ENCODE measurements at regions not wholly inside any gene's neighbourhood (a gene's known extent, or its start where the extent isn't known, plus 50 kb on each side); places are given as distances from the start of the nearest gene placed in this dataset.
"Not testable (repeated sequence)": the region's sequence is repeated elsewhere in the genome, so short reads cannot be mapped to it uniquely, and the experiment has no call there.

DNA sequence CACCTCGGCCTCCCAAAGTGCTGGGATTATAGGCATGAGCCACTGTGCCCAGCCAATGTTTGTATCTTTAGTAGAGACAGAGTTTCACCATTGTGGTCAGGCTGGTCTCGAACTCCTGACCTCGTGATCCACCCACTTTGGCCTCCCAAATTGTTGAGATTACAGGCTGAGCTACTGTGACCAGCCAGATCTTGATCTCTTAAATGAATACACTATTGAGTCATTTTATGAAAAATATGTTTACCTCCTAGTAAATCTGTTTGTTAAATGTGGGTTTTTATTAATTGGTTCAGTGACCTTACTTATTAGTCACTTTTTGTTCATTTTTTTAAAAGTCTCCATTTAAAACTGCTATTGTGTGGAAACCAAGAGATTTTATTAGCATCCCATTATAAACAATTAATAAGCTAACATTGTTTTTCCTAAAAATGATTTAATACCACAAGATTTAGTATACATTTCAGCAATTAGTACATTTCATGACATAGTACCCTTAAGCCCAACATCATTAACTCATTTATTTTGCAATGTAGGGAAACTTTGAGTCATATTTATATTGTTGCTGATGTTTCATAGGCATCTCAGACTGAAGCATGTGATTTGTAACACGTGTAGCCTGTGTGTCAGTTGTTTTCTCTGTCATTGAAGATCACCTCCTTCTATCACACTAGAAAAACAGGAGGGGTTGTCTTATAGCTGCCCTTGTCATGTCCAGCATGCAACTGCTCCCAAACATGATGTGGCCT, 261.2 kb downstream of the TAF11L14 start:
- DNase-seq, result peak; percentile 54

DNA sequence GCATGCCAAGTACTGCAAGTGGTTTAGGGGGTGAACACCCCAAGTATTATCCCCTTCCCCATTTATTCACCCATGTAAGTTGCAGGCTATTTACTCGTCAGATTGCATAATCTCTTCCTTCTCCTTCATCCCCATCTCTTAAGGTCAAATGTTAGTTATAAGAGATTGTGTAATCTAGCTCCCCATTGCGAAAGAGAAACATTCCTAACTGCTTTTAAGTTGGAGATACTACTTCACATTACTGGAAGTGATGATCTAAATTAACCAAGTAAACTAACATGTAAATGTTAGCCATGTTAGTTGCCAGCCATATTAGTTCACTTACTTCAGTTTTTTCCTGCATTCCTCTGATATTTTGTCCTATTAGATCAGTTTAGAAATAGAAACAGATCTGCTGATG, 262.3 kb downstream of the TAF11L14 start:
- peak; percentile 37 for DNase-seq

DNA sequence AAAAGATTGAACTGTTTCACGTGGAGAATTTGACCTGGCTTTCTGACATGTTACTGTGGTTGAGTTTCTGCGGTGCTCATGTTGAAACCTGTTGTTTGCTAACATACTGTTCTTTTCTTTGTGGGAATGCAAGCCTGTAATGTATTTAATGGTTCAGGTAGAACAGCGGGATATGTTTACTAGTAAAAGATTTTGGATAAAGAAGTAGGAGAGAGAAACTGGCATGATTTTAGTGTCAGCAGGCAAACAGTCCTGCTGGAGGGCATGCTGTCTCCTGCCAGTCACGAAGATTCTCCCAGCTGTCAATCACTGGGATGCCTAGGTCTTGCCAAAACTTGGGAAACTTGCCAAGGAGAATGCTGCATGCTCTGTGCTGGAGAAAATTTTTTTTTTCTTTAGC, 263.5 kb downstream of the TAF11L14 start:
- no peak for DNase-seq

DNA sequence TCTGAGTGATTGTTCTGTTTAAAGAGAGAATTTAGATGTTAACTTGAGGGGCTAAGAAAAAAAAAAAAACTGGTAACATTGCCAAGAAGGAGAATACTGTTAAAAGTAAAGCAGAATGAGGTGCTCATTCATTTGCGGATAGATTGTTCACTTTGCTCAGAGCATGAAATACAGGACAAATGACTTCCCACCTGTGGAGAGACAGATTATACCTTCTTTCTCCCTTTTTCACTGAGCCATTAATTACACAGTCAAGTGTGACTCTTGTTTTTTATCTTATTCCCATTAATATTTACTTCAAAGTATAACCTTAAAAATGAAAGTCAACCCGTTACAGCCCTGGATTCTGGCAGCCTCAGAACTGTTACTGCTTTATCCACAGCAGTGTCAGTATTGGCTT, 264.5 kb downstream of the TAF11L14 start:
- no peak for DNase-seq

DNA sequence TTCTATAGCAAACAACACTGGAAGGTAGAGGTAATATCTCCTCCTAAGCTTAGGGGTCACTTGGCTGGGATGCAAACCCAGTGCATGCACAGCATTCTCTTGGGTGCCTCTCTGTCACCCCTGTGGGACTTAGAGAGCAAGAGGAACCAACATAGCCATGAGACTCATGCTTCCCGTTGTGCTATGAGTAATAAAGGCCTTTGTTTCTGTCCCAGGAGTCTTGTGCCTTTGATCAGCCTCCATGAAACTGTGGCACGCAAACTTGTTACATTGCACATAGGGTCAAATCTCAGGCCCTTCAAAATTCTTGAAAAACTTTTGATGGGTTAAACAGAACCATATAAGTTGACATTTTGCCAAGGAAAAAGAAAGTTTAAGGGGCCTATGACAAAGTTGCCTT, 272.8 kb downstream of the TAF11L14 start:
- peak; percentile 58 for DNase-seq

DNA sequence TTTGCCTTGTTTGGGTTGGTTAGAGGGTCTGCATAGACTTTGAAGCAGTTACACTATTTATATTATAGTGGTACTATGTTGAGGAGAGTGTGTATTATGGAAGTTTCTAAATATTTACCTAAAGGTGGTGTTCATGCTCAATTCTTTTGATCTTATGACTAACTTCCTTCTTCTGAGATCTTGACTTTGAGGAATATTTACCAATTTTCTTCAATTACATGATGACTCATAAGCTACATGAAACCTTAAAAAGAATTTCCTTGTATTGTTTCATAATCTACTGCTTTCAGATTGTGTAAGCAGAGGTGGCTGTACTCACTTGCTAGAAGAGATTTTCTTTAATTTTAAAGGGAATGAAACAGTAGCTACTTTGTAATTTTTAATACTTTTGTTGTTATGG, 276.1 kb downstream of the TAF11L14 start:
- peak; percentile 90 for DNase-seq

DNA sequence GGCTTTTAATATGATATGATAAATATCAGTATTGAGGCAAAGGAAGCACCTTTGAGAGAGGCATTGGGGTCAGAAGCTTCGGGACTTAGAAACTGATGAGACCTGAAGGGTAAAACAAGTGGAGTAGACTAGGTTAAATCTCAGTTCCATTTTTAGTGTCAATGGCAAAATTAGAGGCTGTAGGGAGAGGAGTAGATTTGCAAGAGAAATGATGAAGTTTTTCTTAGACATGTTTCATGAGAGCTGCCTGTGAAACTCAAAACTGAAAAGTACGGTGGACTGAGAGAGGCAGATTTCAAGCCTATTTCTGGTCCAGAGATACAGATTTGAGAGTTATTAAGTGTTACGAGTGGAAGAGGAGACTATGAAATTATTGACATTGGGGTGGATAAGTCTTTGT, 278.5 kb downstream of the TAF11L14 start:
- no peak for DNase-seq

DNA sequence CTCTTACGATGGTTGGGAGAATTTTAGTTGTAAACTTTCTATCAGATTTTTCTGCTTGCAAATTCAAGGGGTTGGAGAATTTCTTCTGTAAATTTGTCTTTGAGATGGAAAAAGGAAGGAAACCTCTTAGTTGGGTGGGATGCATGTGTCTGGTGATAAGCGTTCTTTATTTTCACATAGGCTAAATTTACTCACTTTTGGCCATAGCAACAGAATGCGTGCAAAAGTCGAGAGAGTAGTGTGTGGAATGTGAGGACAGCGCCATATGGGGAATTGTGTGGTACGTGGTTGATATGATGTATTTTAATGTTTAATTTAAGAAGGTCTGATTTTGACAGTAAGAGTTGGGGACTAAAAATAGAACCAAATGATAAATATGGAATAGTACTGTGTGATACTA, 282.2 kb downstream of the TAF11L14 start:
- no peak for DNase-seq

DNA sequence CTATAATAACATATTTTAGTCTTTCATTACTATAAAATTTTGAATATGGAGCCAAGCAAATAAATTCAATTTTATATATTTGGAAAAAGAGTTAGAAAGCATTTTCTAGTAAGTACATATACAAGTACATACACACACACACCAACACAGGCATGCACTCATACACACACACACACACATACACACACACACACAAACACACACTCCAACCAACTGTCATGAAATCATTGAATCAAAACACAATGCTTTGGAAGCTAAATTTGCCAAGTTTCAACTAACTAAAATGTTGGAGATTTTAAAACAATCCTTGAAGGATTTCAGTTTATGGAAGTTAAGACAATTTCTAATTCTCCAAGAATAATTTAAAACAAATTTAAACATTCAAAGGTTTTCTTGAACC, 283.2 kb downstream of the TAF11L14 start:
- DNase-seq, result no peak

DNA sequence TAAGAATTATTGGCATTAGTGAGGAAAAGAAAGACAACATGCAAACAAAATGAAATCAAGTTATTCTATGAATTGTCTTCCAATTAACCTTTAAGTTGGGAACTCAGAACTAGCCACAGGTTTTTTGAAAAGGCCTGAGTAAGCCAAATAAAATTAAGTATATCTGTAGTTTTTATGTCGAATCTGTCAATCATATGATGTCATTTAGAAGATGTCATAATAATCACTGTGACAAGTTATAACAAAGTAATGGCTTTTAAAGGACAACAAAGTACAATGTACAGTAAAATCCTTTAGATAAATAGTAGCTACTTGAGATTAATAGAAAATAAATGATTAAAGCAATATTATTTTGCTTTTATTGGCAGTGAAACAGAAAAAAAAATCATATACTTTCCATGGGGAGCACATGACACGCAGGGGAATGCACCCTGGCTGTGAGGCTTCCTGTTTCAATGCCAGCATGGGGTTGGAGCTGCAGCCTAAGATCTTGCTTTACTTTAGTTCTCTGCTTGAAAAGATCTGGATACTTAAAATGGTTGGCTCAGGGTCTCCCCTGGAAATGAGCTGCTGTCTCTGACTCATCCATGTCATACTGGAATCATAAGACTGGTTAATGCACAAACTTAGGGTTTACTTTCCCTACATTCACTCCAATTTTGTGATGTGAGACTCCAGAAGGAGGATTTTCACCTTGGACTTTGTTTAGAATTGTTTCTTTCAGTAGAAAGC, 284.3 kb downstream of the TAF11L14 start:
- peak; percentile 74 for DNase-seq

DNA sequence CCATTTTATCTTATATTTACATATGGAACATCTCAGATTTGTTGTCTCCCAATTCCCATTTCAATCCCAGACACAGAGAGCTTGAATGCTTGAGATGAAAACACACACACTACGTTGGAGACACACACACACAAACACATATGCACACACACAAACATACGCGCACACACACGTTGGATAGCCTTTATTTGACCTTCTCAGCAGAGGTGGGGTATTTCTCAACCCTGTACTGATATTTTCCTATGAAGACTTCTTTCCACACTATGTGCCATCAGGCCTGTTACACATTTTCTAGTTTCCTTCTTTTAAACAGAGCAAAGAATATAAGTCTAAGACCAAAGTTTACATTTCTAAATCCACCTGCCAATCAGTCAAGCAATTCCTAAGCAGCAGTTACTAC, 291.0 kb downstream of the TAF11L14 start:
- no peak for DNase-seq

DNA sequence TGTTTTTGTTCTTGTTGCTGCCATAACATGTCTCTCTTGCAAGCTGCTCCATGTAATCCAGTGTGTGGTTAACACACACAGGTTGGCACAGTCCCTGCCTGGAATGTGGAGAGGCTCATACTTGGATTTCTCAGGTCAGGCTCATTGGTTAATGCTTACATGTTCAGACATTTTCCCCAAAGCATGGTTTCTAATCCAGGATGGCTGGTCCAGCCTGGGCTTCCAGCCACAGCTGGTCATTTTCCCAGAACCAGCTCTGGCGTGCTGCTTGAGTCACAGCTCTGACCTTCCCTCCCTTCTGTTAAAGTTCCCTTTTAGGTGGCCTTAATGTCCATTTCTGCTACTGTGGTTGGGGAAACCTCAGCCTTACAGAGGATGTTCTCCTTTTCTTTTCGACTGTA, 294.3 kb downstream of the TAF11L14 start:
- DNase-seq, result peak; percentile 86

DNA sequence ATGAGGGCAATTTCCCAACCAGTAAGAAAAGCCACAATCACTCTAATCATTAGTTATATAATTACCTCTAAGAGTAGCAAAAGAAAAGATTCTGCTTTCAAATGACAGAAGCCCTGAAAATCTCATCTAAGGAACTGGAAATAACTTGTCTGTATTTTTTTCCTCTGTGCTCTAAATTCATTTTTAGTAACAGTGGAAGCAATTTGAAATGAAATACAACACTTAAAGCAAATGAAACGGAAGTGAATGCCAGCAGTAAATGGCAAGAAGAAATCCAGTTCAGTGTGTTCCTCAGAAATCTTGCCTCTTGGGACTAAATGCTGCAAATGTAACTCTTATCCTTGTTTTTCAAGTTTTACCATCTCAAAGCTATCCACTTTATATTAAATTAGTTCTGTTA, 294.9 kb downstream of the TAF11L14 start:
- DNase-seq, result no peak

DNA sequence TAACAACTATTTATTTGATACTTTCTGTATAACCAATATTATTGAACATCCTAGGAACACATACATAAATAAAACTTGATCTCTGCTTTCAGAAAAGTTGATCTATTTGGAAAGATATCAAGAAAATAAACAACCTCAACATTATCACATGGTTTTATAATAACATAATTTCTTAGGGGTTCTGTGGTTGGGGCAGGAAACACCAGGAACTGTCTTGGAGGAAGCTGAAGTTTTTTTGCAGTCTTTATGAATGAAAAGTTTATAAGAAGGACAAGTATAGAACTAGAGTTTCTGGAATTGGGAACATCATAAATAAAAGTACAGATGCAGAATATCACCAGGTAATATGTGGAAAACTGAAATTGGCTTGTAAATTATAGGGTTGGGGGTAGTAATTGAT, 296.1 kb downstream of the TAF11L14 start:
- no peak for DNase-seq

DNA sequence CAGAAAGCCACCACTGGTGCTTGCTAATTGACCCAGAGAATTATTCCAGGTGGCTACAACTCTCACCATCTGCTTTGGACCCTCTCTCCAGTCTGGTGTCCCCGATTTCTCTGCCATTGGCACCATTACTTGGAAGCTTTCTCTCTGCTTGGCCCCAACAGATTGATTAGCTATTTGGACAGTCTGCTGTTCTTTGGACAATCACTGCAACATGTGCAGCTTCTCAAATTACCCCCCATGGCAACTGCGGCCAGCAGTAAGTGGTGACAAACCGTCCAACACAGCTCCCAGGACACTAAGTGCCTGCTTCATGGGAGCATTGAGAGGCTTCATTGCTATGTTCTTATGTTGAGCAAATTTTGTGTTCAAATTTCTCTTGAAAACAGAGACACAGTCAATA, 309.8 kb downstream of the TAF11L14 start:
- DNase-seq, result no peak

DNA sequence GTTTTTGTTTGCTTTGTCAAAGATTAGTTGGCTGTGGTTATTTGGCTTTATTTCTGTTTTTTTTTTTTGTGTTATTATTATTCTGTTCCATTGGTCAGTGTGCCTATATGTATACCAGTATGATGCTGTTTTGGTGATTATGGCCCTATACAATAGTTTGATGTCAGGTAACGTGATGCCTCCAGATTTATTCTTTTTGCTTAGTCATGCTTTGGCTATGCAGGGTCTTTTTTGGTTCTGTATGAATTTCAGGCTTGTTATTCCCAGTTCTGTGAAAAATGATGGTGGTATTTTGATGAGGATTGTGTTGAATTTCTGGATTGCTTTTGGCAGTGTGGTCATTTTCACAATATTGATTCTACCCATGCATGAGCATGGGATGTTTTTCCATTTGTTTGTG, 312.8 kb downstream of the TAF11L14 start:
- DNase-seq, result no peak

DNA sequence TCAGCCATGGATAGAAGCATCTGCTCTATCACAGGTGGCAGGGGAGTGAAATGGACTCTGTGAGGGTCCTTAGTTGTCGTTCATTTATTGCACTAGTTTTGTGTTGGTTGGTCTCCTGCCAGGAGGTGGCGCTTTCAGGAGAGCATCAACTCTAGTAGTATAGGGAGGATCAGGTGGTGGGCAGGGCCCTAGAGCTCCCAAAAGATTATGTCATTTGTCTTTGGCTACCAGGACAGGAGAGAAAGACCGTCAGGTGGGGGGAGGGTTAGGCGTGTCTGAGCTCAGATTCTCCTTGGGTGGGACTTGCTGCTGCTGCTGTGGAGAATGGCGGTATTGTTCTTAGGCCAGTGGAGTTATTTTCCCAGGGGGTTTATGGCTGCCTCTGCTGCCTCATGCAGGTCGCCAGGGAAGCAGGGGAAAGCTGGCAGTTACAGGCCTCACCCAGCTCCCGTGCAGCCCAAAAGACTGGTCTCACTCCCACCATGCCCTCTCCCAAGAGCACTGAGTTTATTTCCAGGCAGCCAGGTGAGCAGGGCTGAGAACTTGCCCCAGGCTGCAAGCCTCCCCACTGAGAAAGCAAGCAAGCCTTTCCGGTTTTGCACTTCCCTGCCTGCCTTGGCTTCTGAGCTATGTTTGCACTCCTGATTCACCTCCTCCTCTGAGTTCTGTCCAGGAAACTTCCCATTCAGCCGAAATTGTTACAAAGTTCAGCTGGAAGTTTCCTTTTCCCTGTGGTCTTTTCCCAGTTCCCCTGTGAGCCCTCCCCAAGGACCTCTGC, 317.3 kb downstream of the TAF11L14 start:
- no peak for DNase-seq

DNA sequence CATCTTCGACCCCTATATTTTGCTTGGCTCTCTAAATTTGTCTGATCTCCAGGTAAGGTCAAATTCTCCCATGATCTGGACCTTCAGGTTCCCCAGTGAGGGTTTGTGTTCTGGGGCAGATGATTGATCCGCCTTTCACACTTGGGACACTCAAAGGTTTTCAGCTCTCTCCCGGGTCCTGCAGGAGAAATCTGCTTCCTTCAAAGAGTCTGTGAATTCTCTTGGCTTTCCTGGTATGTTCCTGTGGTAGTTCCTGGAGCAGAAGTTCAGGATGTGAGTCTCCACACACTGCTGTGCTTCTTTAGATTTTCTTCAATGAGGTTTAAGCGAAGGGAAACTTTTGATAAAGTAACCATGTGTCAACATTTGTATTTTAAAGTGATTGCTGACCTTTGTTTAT, 318.0 kb downstream of the TAF11L14 start:
- DNase-seq, result no peak

DNA sequence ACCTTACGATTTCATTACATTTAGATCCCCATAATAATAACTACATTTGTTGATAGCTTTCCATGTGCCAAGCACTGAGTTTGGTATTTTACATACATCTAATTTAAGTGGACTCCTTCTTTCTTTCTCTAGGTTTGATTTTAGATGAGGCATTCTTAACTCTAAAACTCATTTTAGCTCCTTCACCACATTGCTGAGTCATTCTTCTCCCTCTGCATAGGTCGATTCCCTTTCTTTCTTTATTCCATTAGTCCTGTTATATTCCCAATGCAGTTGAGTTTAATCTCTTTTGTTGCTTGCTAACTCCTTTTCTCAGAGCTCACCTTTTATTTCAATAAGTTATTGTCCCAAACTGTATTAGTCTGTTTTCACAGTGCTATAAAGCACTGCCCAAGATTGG, 329.8 kb downstream of the TAF11L14 start:
- DNase-seq, result no peak

DNA sequence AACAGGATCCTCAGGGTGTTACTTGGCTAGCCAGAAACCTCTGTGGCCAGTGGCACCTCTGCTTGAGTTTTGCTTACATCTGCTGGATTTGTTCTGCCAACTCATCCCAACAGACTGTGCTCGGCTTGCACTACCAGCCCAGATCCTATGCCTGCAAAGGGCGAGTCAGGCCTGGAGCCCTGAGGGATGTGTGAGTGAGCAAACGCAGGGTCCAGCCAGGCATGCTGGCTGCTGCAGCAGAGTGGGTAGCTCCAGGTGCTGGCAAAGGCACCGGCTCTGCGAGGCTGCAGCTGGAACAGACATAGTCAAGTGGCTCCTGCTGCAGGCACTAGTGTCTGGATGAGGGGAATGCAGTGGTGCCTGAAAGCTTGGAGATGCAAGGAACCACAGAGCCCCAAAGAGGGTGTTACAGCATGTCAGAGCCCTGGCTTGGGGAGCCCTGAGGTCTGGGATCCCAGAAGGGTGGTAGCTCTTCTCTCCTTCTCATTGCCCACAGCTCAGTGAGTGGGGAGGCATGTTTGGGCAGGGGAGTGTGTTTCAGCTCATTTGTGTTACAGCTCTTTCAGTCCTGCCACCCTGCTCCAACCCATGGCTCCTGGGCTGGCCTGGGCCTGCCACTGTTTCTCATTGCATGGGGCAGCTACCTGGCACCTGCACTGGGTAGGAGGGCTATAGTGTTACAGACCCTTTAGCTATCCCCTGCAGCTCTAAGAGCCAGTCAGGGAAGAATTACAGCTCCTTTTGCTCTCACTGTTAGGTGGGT, 332.6 kb downstream of the TAF11L14 start:
- no peak for DNase-seq

DNA sequence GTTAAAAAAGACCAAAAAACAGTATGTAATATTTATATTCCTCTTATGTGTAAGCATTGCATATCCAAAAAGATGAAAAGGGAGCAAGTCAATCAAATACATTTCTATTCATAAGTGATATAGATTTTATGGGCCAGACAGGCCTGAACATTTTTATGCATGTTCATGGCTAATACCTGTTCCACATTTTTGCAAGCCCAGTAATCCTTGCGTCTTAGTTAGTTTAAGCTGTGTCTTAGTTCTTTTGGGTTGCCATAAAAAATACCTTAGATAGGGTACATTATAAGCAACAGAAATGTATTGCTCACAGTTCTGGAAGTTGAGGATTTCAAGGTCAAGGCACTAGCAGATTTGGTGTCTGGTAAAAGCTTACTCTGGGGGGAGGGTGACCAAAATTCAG, 342.1 kb downstream of the TAF11L14 start:
- DNase-seq, result no peak

DNA sequence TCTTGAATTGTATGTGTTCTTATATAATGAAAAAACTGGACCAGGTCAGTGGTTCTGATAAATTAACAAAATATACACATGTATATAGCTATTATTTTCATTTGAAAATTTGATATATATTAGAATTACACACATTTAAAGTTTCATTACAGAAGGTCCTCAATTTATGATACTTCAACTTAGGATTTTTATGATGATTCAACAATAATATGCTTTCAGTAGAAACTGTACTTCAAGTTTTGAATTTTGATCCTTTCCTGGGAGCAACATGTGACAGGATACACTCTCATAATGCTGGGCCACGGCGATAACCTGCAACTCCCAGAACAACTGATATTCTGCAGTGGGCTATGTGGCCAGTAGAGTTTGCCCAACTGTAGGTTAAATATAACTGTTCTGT, 344.7 kb downstream of the TAF11L14 start:
- DNase-seq, result no peak

DNA sequence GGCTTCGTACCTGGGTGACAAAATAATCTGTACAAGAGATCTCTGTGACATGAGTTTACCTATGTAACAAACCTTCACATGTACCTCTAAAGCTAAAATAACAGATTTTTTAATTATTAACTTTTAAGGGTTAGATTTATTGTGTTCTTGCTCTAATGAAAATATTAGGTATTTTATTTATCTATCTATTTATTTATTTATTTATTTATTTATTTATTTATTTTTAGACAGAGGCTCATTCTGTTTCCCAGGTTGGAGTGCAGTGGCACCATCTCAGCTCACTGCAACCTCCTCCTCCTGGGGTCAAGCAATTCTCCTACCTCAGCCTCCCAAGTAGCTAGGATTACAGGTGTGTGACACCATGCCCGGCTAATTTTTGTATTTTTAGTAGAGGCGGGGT, 348.4 kb downstream of the TAF11L14 start:
- DNase-seq, result not testable (repeated sequence)

All from inflammatory macrophage treated with lipopolysaccharide for 4 hours (primary cell).